Esophagus squamous epithelium (tissue), 4 donors: ENCODE measurements at regions not wholly inside any gene's neighbourhood (a gene's known extent, or its start where the extent isn't known, plus 50 kb on each side); places are given as distances from the start of the nearest gene placed in this dataset.

Experiments
- POLR2A ChIP-seq, 4 donors: fragments of 450-650 bp; IDR thresholded peaks; one replicate each; pipeline ENCODE4 v1.6.1; 2017; ENCODE audit warnings: antibody characterized with exemption in 4 of 4, mild to moderate bottlenecking in 4 of 4, moderate library complexity in 3 of 4
- TF ChIP-seq, protein P1 (sequence below), 6 experiments: fragments of 450-650 bp in 4 of 6; fragments of 200-600 bp in 2 of 6; sonication (generic) in 2 of 6; IDR thresholded peaks; one replicate each; pipeline ENCODE4 v1.5.1; 2016 to 2019; ENCODE audit warnings: antibody characterized with exemption in 6 of 6, mild to moderate bottlenecking in 4 of 6, moderate library complexity in 4 of 6

DNA sequence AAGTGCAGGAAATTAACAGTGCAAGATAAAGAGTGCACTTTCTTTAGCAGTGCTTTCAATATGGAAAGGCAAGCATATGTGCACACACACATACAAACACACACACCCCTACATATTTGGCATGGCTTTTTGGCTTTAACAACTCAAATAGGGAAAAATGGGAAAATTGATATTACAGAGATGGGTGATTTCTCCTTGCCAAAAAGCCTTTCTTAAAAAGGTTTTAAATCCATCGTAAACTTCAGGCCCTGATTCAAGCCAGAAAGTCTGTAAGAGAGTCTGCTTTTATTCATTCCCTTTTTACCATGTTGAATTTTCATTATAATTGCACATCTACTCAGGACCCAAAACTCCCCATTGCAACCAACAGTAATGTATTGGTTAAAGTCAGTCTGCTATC, 612.0 kb upstream of the ACTRT1 start:
- no peak for TF ChIP-seq POLR2A (IDR thresholded peaks at IDR 0.05)
- TF ChIP-seq, protein P1, sequence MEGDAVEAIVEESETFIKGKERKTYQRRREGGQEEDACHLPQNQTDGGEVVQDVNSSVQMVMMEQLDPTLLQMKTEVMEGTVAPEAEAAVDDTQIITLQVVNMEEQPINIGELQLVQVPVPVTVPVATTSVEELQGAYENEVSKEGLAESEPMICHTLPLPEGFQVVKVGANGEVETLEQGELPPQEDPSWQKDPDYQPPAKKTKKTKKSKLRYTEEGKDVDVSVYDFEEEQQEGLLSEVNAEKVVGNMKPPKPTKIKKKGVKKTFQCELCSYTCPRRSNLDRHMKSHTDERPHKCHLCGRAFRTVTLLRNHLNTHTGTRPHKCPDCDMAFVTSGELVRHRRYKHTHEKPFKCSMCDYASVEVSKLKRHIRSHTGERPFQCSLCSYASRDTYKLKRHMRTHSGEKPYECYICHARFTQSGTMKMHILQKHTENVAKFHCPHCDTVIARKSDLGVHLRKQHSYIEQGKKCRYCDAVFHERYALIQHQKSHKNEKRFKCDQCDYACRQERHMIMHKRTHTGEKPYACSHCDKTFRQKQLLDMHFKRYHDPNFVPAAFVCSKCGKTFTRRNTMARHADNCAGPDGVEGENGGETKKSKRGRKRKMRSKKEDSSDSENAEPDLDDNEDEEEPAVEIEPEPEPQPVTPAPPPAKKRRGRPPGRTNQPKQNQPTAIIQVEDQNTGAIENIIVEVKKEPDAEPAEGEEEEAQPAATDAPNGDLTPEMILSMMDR (IDR thresholded peaks at IDR 0.05): no peak
